Neural progenitor cell (in vitro differentiated cells): ENCODE measurements at regions not wholly inside any gene's neighbourhood (a gene's known extent, or its start where the extent isn't known, plus 50 kb on each side); places are given as distances from the start of the nearest gene placed in this dataset.

Experiments used
- EZH2phosphoT487 ChIP-seq: fragments of 200-600 bp; sonication (generic); IDR thresholded peaks from 2 replicates; pipeline ENCODE4 v1.6.1; 2017; ENCODE audit warnings: antibody characterized with exemption
- TF ChIP-seq, protein P1 (sequence below): fragments of 200-600 bp; sonication (generic); IDR thresholded peaks from 2 replicates; pipeline ENCODE4 v1.5.1; 2017; ENCODE audit warnings: antibody characterized with exemption, mild to moderate bottlenecking

DNA sequence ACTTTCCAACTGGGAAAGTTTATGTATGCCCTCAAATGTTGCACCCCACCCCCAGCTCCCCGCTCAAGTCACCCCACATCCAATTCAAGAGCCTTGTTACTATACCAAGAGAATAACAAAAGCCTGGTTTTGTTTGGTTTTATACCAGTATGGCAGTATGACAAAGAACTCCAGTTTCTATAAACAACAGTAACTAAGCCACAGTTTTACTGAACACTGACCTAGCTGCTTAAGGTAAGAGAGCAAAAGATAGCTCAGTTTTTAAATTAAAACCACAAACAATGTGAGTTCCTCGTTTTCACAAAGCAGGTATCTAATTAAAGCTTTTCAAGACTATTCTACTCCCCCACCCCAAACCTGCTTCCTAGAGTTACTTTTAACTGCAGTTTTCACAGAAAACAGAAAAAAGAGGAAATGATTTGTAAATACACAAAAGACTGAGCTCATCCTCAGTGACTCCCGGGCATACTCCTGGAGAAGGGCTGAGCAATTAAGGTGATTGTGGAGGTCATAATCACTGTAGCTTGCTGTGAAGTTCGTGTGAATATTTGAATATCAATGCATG, 59.3 kb upstream of the LHX8 start:
- TF ChIP-seq, protein P1, sequence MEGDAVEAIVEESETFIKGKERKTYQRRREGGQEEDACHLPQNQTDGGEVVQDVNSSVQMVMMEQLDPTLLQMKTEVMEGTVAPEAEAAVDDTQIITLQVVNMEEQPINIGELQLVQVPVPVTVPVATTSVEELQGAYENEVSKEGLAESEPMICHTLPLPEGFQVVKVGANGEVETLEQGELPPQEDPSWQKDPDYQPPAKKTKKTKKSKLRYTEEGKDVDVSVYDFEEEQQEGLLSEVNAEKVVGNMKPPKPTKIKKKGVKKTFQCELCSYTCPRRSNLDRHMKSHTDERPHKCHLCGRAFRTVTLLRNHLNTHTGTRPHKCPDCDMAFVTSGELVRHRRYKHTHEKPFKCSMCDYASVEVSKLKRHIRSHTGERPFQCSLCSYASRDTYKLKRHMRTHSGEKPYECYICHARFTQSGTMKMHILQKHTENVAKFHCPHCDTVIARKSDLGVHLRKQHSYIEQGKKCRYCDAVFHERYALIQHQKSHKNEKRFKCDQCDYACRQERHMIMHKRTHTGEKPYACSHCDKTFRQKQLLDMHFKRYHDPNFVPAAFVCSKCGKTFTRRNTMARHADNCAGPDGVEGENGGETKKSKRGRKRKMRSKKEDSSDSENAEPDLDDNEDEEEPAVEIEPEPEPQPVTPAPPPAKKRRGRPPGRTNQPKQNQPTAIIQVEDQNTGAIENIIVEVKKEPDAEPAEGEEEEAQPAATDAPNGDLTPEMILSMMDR, result no peak
- TF ChIP-seq EZH2phosphoT487, result no peak
